GM06990 (cell line): ENCODE measurements at regions not wholly inside any gene's neighbourhood (a gene's known extent, or its start where the extent isn't known, plus 50 kb on each side); places are given as distances from the start of the nearest gene placed in this dataset.

Source experiments
- DNase-seq: peaks from one replicate; pipeline ENCODE4 v3.0.0-alpha.2; 2011; ENCODE audit not compliant: insufficient read length; ENCODE audit errors: extremely low read depth
- H3K27me3 ChIP-seq: replicated peaks from 2 replicates; pipeline ENCODE4 v1.6.0; 2011; ENCODE audit warnings: low read length; ENCODE audit not compliant: control insufficient read depth, insufficient read depth
- H3K36me3 ChIP-seq: 2 replicates; pipeline ENCODE4 v1.5.1; 2011; ENCODE audit warnings: low read length; ENCODE audit not compliant: control insufficient read depth, insufficient read depth
- H3K4me3 ChIP-seq: replicated peaks from 2 replicates; pipeline ENCODE4 v1.5.1; 2011; ENCODE audit warnings: low read depth, mild to moderate bottlenecking, control low read depth, low read length
- CTCF ChIP-seq: IDR thresholded peaks from 2 replicates; pipeline ENCODE4 v1.5.1; 2011; ENCODE audit warnings: low read length, control low read depth, mild to moderate bottlenecking, inconsistent platforms; ENCODE audit not compliant: insufficient read depth, poor library complexity, severe bottlenecking

GRCh38 chr3:99250272-99250671 is 348.8 kb upstream of the DCBLD2 start:
- no peaks in the 10 kb centered on the region for H3K27me3 ChIP-seq
- no peak for DNase-seq
- TF ChIP-seq CTCF = no peak
- H3K36me3 ChIP-seq = no peaks in the 10 kb centered on the region
- H3K4me3 ChIP-seq = no peak overlapping the region

- TF ChIP-seq CTCF = no peak
- no peaks in the 10 kb centered on the region for H3K36me3 ChIP-seq
- H3K4me3 ChIP-seq = no peak overlapping the region
- H3K27me3 ChIP-seq = no peaks in the 10 kb centered on the region
- no peak for DNase-seq
These were observed 348.1 kb upstream of the DCBLD2 start for GRCh38 chr3:99249627-99250026.

GRCh38 chr3:99248913-99249312 is 347.4 kb upstream of the DCBLD2 start:
- TF ChIP-seq CTCF = no peak
- Histone ChIP-seq H3K27me3 (no peaks in the 10 kb centered on the region), H3K36me3 (no peaks in the 10 kb centered on the region), H3K4me3 (no peak overlapping the region)
- no peak for DNase-seq

GRCh38 chr3:99248130-99248529 is 346.6 kb upstream of the DCBLD2 start:
- H3K4me3 ChIP-seq = no peak overlapping the region
- H3K36me3 ChIP-seq = no peaks in the 10 kb centered on the region
- TF ChIP-seq CTCF = no peak
- DNase-seq = no peak
- no peaks in the 10 kb centered on the region for H3K27me3 ChIP-seq

- no peak for DNase-seq
- Histone ChIP-seq H3K36me3 (no peaks in the 10 kb centered on the region), H3K4me3 (no peak overlapping the region), H3K27me3 (no peaks in the 10 kb centered on the region)
- no peak for TF ChIP-seq CTCF
These were observed 344.6 kb upstream of the DCBLD2 start for GRCh38 chr3:99246010-99246654.

GRCh38 chr3:99242271-99242670 is 340.8 kb upstream of the DCBLD2 start:
- H3K4me3 ChIP-seq = no peak overlapping the region
- DNase-seq = no peak
- TF ChIP-seq CTCF = no peak
- no peaks in the 10 kb centered on the region for H3K27me3 ChIP-seq
- no peaks in the 10 kb centered on the region for H3K36me3 ChIP-seq
